ENCODE measurements at regions not wholly inside any gene's neighbourhood (a gene's known extent, or its start where the extent isn't known, plus 50 kb on each side); places are given as distances from the start of the nearest gene placed in this dataset.
"Not testable (repeated sequence)": the region's sequence is repeated elsewhere in the genome, so short reads cannot be mapped to it uniquely, and the experiment has no call there.

- not testable (repeated sequence) for FAIRE-seq; DNase-seq (ENCODE audit: extremely low spot score, insufficient read length, low read depth)
Measured at GRCh38 chr15:32342772-32343199, 60.3 kb downstream of the GOLGA8K start.

- not testable (repeated sequence) for DNase-seq (ENCODE audit: extremely low spot score, insufficient read length, low read depth); FAIRE-seq
Measured at GRCh38 chr15:32342268-32342667, 60.8 kb downstream of the GOLGA8K start.

DNA sequence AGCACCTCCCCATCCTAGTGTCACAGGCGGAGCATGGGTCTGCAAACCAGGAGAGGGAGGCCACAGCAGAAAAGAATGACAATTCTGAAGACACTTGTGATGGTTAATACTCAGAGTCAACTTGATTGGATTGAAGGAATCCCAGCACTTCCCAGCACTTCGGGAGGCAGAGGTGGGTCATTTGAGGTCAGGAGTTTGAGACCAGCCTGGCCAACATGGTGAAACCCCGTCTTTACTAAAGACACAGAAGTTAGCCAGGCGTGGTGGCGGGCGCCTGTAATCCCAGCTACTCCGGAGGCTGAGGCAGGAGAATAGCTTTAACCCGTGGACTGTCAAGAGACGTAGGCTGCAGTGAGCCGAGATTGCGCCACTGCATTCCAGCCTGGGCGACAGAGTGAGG, 61.6 kb downstream of the GOLGA8K start:
- not testable (repeated sequence) for DNase-seq (ENCODE audit: extremely low spot score, insufficient read length, low read depth); FAIRE-seq

DNA sequence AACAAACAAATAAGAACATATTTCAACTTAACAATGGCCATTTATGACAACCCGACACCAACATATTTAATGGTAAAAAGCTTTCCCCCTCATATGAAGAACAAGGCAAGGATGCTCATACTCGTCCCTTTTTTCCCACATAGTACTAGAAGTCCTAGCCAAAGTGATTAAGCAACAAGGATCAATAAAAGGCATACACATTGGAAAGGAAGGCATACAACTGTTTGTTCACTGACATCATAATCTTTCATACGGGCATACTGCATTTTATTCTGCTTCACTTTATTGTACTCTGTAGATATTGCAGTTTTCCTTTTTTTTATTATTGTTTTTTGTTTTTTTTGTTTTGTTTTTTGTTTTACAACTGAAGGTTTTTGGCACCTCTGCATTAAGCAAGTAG, 66.3 kb downstream of the GOLGA8K start:
- DNase-seq (ENCODE audit: extremely low spot score, insufficient read length, low read depth); FAIRE-seq: not testable (repeated sequence)

DNA sequence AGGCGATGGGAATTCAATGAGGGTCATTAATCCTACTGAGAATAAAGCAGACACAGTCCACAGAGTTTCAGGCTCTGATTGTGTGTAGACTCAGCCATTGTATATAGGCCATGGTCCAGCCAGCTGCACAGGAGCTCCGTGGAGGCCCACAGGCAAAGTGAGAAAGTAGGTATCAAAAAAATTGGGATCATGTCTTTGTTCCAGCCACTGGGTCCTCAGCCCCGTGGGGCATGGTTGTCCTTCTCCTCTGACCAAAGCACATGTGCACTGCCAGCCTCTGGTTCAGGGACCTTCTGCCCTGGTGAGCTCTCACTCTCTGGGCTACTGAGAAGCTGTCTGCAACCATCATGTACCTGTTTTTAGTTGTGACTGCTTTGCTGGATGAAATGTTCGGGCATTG, 79.7 kb downstream of the GOLGA8K start:
- not testable (repeated sequence) for DNase-seq (ENCODE audit: extremely low spot score, insufficient read length, low read depth); FAIRE-seq

DNA sequence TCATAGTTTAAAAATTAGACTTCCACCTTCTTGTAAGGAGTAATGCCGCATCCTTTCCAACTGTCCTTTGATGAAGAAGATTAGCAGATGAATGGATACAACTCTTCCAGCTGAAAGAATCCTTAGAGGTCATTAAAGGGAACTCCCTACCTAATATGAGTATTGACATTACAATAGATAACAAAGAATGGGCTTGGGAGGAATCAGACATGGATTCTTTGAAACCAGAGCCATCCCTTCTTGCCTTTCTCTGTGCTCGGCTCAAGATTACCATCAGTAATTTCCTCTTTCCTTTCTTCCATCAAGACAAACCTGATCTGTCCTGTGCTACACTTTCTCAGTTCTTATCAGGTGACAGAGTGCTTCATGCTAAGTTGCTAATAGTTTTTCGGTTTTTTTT, 83.8 kb downstream of the GOLGA8K start:
- FAIRE-seq, result not testable (repeated sequence)

DNA sequence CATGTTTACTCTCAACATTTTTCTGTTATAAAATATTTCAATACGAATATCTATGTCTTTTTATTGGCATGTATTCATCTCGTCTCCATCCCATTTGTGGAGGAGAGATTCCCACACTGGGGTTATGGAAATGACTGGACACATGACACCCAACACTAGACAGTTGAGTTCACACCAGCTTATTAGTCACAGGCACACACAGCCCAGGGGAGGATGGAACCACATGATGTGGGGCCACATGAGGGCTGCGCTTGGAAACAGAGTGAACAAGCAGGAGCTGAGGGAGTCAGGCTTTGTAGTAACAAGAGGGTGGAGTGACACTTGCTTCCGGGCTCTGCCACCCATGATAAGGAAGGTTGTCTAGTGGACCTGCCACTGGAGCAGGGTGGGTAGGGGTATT, 86.6 kb downstream of the GOLGA8K start:
- DNase-seq (ENCODE audit: extremely low spot score, insufficient read length, low read depth); FAIRE-seq: not testable (repeated sequence)

More for the DNA sequence above, 83.8 kb downstream of the GOLGA8K start:
- DNase-seq (ENCODE audit: extremely low spot score, insufficient read length, low read depth), result not testable (repeated sequence)

DNA sequence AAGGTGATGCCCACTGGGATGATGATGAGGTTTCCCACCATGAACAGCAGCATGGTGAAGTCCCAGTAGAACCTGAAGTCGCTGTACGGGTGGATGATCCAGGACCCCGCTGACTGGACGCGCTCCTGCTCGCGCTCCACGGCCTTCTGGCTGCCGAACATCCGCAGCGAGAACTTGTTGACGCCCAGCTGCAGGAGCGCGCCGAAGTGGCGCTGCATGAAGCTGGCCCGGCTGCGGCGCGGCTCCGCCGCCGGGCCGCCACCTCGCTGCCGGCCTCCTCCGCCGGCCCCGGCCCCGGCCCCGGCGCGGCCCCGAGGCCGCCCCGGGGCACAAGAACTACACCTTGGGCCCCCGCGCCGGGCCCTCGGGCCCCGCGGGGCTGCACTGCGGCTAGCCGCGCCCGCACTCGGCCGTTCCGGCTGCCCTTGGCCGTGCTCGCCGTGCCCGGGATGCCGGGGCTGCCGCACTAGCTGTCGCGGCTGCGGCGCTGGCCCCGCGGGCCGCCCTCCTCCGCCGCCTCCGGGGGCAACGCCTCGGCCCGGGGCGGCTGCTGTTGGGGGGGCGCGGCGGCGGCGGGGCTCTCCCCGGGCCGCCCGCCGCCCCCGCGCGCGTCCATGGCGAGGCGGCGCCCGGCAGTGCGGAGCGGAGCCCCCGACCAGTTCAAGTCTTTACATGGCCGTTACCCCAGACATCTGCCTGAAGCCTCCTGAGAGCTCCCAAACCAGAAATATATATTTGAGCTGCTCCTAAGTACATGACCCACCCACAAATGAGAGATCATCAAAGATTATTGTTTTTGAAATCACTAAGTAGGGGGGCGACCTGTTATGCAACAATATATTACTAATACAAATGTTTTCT, 87.8 kb downstream of the GOLGA8K start:
- FAIRE-seq; DNase-seq (ENCODE audit: extremely low spot score, insufficient read length, low read depth): not testable (repeated sequence)

GRCh38 chr15:32313446-32314209, 89.5 kb downstream of the GOLGA8K start:
- not testable (repeated sequence) for DNase-seq (ENCODE audit: extremely low spot score, insufficient read length, low read depth); FAIRE-seq

GRCh38 chr15:32312721-32313120, 90.4 kb downstream of the GOLGA8K start:
- not testable (repeated sequence) for FAIRE-seq; DNase-seq (ENCODE audit: extremely low spot score, insufficient read length, low read depth)

DNA sequence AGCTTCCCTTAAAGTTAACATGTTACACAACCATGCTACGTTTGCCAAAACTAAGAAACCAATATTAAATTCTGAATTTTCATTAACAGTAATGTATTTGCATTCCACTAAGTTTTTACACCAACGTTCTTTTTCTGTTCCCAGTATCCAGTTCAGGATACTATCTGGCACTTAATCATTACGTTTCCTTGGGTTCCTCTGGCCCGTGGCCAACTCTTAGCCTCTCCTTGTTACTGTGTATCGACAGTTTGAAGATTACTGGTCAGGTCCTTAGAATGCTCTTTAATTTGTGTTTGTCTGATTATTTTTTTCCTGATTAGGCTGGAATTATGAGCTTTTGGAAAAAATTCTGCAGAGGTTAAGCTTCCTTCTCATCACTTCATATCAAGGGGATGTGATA, 95.5 kb downstream of the GOLGA8K start:
- not testable (repeated sequence) for DNase-seq (ENCODE audit: extremely low spot score, insufficient read length, low read depth); FAIRE-seq

DNA sequence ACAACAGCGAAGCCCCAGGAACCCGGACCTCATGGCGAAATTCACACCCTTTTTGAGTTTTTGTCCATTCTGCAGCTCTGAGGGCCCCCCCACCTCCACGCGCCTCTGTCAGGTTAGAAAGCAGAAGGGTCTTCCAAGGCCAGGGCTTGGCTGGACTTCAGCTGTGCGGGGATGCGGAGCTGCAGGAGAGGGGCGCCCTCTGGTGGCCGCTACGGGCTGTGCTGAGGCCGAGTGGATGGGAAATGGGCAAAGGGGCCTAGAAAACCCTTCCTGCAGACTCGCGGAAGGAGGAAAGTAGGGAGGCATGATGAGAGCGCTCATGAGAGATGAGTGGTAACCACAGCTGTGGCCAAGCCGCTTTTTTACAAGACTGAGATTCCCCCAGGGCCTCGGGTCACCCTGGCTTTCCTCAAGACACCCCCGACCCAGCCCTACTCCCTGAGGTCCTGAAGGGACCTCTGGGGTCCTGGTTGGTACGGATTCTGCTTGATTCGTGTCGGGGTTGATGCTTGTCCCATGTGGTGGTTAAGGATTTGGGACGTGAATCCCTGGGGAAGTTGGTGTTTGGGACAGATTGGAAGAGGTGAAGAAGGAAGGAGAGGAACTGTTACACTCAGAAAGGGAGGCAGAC, 126.8 kb downstream of the GOLGA8K start:
- DNase-seq (ENCODE audit: extremely low spot score, insufficient read length, low read depth), result not testable (repeated sequence)
- FAIRE-seq, result peak; percentile 84

DNA sequence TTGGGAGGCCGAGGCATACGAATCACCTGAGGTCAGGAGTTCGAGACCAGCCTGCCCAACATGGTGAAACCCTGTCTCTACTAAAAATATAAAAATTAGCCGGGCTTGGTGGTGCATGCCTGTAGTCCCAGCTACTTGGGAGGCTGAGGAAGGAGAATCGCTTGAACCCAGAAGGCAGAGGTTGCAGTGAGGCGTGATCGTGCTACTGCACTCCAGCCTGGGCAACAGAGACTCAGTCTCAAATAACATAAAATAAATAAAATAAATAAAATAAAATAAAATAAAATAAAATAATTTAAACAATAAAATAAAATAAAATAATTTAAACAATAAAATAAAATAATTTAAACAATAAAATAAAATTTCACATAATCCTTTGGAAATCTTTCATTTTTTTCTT, 149.1 kb downstream of the GOLGA8K start:
- not testable (repeated sequence) for FAIRE-seq; DNase-seq (ENCODE audit: extremely low spot score, insufficient read length, low read depth)

- DNase-seq (ENCODE audit: extremely low spot score, insufficient read length, low read depth); FAIRE-seq: not testable (repeated sequence)
Measured at GRCh38 chr15:32249207-32249606, 153.9 kb downstream of the GOLGA8K start.

GRCh38 chr15:32243727-32244126, 159.4 kb downstream of the GOLGA8K start:
- not testable (repeated sequence) for FAIRE-seq; DNase-seq (ENCODE audit: extremely low spot score, insufficient read length, low read depth)

- not testable (repeated sequence) for DNase-seq (ENCODE audit: extremely low spot score, insufficient read length, low read depth); FAIRE-seq
Measured at GRCh38 chr15:32242780-32243528, 160.1 kb downstream of the GOLGA8K start.

DNA sequence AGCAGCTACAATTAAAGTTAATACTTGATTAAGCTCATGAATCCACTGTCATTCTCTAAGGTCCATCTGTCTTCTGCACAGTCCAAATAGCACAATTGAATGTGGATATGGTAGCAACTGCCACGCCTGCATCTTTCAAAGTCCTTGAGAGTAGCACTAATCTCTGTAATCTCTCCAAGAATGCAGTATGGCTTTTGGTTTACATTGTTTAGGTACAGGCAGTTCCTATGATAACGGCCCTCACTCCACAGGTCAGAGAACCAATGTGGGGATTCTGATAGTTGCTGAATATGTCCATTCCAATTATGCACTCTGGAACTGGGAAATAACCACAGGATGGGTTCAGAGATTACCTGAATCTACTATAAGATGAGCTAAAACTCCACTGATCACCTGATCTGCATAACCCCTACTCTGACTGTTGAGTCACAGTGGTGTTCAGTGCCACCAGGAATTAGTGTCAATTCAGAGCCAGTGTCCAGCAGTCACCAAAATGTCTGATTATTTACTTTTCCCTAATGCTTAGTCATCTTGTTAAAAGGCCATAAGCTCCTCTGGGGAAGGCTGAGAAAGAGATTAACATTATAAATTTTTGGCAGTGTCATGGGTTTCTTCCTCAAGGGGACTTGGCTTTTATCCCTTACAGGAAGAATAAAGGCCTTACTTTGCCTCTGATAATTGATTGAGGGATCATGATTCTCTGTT, 175.5 kb downstream of the GOLGA8K start:
- not testable (repeated sequence) for FAIRE-seq; DNase-seq (ENCODE audit: extremely low spot score, insufficient read length, low read depth)

- DNase-seq (ENCODE audit: extremely low spot score, insufficient read length, low read depth), result no peak
- FAIRE-seq, result no peak
Measured at GRCh38 chr15:32222716-32223115, 180.4 kb downstream of the GOLGA8K start.
